ENCODE measurements at regions not wholly inside any gene's neighbourhood (a gene's known extent, or its start where the extent isn't known, plus 50 kb on each side); places are given as distances from the start of the nearest gene placed in this dataset.

DNA sequence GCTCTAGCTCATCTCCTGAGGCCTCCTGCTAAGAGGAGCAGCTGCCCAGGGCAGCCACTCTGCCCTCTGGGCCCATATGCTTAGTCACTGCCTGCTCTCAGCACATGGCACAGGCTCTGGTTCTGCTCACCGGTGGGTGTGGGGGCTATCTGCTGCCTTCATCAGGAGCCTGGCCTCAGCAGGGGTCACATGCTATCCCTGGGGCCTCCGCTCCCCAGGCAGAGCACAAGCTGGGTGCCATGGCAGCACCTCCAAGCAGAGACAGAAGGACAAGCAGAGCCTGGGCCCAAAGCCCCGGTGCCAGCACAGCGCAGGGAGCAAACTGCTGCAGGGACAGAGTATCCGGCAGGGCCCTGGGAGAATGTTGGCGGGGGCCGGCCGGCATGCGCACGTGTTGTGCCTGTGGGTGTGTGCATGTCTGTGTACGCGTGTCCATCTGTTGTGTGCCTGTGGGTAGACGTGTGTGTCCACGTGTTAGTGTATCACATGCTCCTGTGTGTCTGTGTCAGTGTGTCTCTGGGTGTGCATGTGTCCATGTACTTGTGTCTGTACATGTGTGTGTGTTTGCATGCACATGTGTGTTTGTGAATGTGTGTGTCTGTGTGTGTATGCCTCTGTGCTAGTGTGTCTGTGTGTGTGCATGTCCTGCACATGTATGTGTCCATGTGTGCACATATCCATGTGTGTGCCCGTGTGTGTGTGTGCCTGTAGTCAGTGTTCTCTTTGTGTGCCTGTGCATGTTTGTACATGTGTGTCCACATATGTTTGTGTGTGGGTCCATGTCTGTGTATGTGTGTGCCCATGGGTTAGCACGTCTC, 326.9 kb downstream of the TMEM121 start:
- TF ChIP-seq CTCF (IDR thresholded peaks at IDR 0.05; ENCODE audit: insufficient read depth, low read length) (no peak), GABPA (IDR thresholded peaks at IDR 0.05; ENCODE audit: low read depth) (no peak), POLR2AphosphoS5 (IDR thresholded peaks at IDR 0.05; ENCODE audit: low read depth) (no peak)
- TF ChIP-seq, protein P1, sequence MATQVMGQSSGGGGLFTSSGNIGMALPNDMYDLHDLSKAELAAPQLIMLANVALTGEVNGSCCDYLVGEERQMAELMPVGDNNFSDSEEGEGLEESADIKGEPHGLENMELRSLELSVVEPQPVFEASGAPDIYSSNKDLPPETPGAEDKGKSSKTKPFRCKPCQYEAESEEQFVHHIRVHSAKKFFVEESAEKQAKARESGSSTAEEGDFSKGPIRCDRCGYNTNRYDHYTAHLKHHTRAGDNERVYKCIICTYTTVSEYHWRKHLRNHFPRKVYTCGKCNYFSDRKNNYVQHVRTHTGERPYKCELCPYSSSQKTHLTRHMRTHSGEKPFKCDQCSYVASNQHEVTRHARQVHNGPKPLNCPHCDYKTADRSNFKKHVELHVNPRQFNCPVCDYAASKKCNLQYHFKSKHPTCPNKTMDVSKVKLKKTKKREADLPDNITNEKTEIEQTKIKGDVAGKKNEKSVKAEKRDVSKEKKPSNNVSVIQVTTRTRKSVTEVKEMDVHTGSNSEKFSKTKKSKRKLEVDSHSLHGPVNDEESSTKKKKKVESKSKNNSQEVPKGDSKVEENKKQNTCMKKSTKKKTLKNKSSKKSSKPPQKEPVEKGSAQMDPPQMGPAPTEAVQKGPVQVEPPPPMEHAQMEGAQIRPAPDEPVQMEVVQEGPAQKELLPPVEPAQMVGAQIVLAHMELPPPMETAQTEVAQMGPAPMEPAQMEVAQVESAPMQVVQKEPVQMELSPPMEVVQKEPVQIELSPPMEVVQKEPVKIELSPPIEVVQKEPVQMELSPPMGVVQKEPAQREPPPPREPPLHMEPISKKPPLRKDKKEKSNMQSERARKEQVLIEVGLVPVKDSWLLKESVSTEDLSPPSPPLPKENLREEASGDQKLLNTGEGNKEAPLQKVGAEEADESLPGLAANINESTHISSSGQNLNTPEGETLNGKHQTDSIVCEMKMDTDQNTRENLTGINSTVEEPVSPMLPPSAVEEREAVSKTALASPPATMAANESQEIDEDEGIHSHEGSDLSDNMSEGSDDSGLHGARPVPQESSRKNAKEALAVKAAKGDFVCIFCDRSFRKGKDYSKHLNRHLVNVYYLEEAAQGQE (IDR thresholded peaks at IDR 0.05; ENCODE audit: insufficient replicate concordance, low read depth) = no peak
